ENCODE measurements at regions not wholly inside any gene's neighbourhood (a gene's known extent, or its start where the extent isn't known, plus 50 kb on each side); places are given as distances from the start of the nearest gene placed in this dataset.
"Not testable (repeated sequence)": the region's sequence is repeated elsewhere in the genome, so short reads cannot be mapped to it uniquely, and the experiment has no call there.

DNA sequence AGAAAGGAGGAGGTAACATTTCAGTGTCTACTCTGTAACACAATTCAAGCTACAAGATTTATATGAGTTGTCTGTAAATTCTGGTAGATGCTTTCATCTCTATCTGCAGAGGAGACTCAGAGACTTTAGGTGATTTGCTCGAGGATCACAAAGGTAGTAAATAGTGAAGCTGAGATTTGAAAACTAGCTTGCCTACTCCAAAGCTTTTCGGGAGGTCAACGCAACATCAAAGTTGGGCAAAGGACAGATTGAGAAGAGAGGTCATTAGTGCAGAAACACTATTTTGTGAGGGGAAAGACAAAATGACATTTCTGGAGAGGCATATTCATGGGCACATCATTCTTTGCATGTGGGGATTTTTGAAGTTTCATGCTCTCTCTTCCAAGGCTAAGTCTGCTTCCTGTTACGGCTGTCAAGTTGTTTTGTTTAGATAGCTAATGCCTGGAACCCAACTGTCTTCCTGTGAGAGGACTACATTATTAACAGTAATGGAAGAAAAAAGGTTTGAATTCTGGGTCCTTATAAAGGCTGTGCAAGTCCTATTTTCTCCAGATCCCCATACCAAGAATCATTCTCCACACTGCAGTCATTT lies 413.5 kb upstream of the ZNF462 start:
- DNase-seq = no peak

DNA sequence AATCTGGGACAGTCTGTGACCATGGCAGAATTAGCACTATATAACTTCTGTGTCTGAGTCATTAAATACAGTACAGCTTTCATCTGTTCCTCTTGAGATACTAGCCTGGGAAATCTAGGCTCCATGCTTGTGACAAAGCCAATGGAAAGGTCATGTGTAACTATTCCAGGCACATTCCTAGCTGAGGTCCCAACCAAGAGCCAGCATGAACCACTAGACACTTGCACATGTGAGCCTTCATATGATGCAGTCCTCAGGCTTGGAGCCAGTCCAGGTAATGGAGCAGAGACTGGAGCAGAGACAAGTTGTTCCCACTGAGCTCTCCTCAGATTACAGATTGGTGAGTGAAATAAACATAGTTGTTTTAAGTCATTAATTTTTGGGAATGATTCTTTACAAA lies 412.4 kb upstream of the ZNF462 start:
- no peak for DNase-seq

DNA sequence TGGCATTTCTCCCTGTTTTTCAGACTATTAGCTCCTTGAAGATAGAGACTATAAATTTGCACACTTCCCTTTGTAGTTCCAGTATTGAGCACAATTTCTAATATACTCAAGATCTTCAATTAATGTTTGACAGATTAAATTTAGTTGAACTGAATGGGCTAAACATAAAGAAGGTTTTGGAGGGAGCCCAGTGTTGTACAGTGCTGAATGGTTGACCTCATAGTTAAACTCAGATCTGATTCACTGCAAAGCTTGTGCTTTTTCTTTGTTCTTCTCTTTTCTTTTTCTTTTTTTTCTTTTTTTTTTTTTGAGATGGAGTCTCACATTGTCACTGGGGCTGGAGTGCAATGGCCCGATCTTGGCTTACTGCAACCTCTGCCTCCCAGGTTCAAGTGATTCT lies 411.7 kb upstream of the ZNF462 start:
- DNase-seq = no peak

DNA sequence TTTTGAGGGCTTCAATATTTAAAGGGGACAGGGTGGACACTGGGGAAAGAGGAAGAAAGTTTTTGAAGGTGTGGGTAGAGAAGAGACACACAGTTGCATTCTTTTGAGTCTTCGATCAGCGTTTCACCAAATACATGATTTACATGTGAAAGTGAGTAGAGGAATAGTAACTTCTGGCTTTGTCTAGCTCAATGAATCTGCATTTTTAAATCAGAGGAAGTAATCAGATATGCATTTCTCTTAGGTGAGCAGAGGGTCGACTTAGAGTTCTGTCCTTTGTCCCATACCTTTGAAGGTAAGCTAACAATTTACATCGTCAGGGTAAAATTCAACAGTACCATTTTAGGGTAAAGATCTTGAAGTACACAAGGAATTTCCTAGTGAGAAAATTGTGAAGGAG lies 406.4 kb upstream of the ZNF462 start:
- no peak for DNase-seq

DNA sequence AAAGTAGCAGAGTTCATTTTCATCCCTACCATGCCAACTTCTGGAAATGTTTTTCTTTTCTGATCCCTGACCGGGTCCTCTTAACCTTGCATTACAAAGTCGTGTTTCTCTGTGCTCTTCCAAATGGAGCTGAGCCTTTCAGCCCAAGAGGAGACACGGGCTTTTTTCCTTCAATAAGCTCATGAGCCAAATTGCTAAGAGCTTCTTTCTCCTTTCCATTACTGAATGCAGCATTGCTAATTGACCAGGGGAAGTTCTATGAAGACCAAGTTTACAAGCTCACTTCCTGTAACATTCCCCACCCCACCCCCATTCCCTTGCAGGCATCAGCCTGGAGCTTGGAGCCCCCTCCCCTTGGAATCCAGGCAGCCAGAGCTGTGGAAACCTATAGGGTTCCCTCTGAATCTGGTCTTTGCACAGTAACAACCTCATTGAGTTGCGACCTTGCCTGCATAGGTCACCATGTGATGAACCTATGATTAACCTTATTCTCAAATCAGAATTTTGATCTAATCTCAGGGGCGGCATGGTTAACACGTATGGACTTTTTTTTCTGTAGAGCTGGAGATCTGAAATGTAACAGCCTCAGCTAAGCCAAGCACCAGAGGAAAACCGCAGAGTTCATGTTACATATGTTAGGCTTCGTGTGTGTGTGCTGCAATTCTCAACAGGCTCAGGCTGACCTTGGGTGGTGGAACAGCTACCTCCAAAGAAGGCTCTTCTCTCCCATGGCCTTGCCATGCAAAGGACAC lies 395.7 kb upstream of the ZNF462 start:
- no peak for DNase-seq

DNA sequence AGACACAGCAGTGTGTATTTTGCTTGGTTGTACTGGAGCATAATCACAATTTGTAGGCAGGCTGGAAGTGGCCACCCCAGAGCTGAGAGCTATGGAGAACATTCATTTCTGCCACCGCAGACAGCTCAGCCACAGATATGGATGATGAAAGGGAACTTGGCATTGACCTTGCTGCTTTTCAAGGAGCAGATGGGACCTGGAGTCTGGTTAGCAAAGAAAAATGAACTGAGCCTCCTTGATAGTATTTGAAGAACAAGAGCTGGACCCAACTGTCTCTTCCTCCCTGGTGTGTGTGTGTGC lies 395.2 kb upstream of the ZNF462 start:
- DNase-seq = no peak

DNA sequence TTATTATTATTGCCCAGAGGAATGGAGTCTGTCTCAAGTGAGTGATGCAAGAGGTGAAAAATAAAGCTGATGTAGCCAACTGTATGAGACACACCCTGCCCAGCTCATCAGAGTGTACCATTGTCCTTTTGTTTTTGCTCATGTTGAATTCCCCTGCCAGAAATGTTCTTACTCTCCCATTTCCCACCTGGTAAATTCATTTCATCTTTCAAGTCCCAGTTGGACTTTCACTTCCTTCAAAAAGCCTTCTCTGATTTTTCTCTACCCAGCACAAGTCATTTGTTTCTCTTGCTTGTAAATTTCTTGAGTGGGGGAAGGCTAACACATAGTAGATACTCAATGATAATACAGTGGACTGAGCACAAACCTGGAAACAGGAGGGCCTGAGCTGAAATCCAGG lies 394.5 kb upstream of the ZNF462 start:
- DNase-seq = no peak

DNA sequence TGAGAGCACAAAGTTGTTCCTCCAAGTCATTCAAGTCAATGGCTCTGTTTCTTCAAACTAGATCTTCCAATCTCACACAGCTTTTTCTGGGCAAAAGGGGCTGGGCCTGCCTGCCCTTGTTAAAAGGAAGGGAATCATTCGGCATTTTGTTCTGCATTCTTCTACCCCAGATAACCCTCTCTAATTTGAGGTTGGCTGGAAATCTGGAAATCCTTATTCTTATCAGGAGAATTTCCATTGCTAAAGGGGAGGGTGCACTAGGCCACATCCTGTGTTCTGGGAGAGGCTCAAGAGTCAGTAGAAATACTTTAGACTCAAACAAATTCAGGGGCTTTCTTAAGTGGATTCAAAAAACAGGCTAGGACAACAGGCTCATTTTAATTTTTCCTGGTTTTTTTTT lies 384.7 kb upstream of the ZNF462 start:
- no peak for DNase-seq

DNA sequence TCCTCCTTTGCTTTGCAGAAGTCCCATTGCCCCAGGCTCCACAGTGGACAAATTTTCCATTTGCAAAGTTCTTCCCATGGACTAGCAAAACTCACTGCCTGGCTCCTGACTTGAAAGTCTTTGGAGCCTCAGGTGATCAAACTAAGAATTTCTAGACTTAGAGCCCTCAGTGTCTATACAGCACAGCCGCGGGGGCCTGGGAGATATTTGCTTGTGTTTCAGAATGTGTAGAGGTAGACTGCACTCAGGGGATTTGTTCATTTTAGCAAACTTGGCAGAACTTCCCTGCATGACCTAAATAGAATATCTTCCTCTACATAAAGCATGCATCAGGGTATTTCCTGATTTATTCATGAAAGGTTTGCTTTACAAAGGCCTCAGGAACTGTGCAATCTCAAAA lies 384.2 kb upstream of the ZNF462 start:
- DNase-seq = no peak

DNA sequence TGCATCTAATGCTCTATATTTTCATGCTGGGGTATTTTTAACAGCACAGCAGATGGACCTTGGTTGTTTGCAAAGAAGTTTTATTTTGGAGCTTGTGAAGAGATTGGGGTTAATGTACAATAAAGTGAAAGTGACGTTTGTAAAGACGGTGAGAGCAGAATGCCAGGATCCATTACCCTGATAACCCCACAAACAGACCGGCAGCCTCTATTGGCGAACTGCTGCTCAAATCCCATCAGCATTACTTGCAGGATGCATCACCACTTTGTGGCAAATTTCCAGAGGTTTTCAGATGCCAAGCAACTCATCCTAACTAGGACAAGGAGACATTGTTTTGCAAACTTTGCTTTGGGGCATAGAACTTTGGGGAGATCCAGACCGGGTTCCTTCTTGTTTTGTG lies 383.3 kb upstream of the ZNF462 start:
- DNase-seq = peak in 2 of 14 donors; percentile 2 to 12

DNA sequence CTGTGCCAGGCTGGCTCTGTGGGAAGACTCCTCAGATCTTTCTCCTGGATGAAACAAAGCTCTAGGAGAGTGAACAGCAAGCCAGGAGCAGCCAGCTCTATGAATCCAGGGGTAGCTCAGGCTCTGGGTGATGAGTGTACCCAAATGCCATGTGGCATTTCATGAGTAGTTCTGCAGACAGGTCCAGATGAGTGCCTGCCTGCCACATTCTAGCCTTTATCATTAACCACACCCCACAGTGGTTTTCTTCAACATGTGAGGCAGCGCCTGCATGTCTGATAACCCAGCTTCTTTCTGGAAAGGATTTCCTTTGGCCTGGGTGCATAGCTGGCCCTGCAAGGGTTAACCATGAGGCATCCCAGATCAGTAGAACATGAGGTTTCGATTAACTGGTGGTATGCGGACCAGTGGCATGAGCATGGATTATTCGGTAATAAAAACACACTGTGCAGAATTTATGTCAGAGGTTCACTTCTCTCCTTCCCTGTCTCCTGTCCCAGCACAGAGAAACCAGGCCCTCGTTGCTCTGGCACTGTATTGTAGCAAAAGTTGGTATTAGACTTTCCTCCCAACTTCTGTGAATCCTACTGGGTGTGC lies 381.9 kb upstream of the ZNF462 start:
- DNase-seq = no peak

DNA sequence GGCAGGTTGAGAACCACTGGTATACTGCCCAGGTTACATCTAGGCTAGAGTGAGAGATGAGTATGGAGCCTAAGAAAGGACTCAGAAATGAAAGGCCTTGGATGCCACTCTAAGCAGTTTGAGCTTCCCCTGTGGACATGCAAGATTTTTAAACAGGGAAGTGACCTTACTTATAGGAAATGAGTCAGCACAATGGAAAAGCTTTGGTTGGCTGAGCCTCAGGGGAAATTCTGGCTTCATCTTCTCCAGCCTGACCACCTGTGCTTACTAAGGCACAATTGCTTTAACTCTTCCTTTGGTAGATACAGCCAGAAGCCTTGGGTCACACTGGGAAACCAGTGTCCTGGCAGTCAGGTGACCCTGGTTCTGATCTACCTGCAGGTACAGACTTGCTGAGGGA lies 380.2 kb upstream of the ZNF462 start:
- peak in 1 of 14 donors; percentile 4 for DNase-seq

DNA sequence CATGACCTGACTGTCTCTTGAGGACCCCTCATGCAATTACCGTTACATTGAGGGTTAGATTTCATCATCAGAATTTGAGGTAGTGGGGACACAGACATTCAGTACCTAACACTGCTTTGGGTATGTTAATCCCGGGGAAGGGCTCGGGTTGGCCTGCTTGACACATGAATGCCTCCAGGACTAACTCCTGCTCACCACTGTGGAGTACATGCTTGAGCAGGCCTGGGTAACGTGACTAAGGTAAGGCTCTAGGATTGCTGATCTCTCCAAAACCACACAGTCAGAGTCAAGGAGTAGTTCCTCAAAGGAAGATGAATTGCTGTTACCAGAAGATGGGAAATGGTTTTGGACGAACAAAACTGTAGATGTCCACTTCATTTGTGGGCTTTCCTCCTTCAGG lies 376.3 kb upstream of the ZNF462 start:
- DNase-seq = no peak

DNA sequence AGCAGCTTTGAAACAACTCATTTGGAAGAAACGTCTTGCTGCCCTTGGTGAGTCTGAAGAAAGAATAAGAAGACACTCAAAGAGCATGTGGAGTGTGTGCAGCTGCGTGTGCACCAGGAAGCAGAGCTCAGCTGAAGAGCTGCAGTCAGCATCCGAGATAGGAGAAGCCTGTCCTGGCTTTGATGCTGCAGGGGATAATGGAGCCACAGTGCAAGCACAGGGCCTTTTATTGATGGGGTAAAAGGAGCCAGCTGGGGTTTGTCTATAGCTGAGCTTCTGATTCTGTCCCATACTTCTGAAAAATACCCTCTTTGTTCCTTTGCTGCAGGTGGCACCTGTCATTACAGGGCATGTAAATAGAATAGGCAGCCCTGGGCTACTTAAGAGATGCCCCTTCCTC lies 375.7 kb upstream of the ZNF462 start:
- peak in 6 of 14 donors; percentile 5 to 23 (median 10) for DNase-seq

DNA sequence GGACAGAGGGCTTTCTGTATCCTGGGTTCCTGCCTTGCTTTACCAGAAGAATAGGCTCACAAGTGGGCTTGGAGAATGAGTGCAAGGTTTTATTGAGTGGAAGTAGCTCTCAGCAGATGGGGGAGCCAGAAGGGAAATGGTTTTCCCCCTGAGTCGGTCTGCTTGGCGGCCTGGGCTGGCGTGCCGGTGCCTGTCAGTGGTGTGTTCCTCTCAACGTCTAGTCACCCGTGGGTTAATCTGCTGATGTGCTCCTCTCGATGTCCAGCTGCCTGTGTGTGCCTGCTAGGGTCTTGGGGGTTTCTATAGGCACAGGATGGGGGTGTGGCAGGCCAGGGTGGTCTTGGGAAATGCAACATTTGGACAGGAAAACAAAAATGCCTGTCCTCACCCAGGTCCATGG lies 370.8 kb upstream of the ZNF462 start:
- not testable (repeated sequence) for DNase-seq

DNA sequence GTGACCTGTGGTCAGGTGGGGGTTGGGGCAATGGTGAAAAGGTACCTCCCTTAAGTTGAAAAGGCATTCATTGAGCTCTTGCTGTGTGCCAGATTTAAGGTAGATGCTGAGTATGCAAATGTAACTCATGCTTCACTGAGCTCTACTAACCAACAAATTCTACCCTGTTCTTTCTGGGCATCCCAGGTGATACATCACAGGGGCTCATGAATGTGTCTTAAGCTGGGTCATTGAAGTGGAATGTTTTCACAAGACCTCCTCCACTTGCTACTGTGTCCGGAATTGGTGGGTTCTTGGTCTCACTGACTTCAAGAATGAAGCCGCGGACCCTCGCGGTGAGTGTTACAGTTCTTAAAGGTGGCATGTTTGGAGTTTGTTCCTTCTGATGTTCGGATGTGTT lies 362.8 kb upstream of the ZNF462 start:
- DNase-seq = no peak

DNA sequence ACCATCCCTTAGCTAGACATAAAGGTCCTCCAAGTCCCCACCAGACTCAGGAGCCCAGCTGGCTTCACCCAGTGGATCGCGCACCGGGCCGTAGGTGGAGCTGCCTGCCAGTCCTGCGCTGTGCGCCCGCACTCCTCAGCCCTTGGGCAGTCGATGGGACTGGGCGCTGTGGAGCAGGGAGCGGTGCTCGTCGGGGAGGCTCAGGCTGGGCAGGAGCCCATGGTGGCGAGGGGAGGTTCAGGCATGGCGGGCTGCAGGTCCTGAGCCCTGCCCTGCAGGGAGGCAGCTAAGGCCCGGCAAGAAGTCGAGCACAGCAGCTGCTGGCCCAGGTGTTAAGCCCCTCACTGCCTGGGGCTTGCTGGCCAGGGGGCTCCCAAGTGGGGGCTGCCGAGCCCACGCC lies 361.8 kb upstream of the ZNF462 start:
- DNase-seq = not testable (repeated sequence)

DNA sequence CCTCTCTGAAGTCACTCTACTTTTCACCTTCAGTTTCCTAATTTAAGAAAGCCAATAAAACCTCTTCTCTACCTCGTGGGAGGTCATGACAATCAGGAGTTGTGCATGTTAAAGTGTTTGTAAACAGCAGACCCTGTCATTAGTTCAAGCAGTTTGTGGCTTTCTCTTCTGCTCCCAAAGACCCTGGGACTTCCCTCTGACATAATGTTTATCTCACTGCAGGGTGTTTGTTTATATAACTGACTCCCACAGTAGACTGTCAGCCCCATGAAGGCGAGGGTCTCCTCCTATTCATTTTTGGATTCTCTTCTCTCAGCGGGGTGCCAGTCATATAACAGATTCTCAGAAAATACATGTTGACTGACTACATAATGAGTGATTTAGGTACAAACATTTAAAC lies 360.0 kb upstream of the ZNF462 start:
- DNase-seq = no peak

DNA sequence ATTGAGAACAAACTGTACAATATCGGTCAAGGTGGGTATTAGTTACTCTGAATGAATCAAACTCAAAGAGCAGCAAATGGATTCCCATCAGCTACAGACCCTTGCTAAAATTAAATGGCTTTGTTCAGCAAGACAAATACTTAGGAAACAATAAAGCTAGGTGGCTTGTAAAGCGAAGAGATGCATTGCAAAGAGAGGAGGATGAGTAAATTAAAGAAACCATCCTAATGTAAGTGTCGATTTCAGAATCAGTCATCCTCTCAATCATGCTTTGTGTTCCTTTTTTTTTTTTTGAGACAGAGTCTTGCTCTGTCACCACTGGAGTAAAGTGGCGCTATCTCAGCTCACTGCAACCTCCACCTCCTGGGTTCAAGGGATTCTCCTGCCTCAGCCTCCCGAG lies 359.2 kb upstream of the ZNF462 start:
- no peak for DNase-seq

DNA sequence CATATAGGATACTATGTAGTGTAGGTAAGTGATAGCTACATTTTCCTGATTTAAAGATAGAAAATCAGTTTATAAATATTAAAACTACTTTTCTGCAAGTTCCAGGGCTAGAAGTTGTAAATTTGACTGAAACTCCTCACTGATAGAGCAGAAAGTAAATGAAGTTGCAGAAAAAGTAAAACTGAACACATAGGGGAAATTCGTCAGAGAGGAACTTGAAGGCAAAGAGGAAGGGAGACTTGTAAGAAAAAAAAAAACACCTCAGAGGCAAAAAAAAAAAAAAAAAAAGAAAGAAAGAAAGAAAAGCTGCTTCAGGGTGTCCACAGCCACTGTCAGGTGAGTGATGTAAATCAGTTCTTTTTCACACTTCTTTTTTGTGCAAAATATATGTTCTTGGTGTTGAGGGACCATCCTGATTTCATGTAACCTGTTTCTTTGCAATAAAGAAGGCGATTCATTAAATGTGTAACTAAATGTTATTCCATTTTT lies 336.2 kb upstream of the ZNF462 start:
- DNase-seq = no peak

DNA sequence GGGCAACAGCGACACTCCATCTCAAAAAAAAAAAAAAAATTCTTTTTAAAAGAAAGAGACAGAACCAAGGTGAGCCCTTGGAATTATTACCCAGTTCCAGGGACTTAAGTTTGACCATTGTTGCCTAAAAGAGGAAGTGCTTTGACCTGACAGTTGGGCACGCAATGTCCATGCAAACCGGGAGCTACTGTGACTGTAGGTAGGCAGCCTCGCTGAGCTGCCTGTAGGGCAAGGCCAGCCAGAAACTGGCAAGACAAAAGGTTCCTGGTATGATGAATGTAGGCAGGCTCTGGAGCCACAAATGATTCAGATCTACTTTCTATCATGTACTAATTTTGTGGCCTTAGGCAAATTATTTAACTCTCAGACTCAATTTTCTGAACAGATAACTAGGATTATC lies 334.8 kb upstream of the ZNF462 start:
- no peak for DNase-seq

DNA sequence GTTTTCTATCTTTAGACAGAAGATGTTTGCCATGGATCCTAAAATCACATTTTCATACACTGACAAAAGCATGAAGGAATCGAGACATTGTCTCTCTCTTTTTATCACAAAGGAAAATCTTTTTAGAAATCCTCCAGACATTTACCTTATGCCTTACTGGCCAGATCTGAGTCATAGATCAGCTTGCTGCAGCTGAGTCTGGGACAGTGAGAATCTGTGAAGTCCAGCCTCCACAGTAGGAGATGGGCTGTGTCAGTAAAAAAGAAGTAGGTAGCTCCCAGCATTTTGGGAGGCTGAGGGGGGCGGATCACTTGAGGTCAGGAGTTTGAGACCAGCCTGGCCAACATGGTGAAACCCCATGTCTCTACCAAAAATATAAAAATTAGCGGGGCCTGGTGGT lies 333.4 kb upstream of the ZNF462 start:
- no peak for DNase-seq

DNA sequence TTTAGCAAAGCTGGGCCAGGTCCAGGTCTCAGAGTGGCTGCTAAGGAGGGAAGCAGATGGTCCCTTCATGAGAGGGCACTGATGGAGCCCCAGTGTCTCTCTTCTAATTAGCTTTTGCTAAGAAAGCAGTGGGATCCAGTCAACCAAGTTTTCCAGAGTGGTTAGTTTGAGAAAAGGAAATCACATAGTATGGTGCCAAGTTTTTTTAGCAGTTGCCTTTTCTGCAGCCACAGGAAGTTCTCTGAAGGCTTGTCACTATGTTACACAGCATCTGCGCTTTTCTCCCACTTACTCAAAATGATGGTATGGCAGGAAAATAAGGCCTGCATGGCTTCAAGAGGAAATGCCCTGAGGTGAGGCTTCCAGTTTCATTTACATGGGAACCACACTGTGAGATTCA lies 331.5 kb upstream of the ZNF462 start:
- DNase-seq = no peak

DNA sequence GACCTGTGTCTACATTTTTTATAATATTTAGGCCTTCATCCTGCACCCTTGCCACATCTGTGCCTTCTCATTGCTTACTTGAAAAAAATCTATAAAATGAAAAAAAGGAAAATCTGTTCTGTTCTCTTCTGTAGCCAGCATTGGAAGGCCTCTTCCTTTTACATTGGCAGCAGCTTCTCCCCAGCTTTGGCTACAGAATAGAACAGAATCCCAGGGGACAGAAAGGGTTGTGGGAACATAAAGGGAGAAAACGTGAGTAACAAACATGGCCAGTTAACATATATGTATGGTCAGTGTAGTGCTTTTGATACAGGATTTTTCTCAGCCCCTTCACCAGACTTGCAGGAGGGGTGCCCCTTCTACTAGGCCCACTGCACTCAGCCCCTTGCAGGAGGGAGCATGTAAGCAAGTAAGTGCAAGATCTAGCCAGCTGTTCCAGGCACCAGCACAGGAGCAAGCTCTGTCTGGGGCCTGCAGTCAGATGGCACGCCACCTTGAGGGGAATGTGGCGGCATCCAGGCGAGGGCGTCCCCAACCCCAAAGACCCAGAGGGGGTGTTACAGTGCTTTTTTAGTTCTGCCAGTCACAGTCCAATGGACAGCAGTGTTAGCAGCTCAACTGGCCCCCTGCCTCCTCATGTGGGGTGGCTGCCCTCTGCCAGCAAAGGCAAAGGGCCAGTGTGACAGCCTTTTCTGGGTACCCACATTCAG lies 330.5 kb upstream of the ZNF462 start:
- peak in 1 of 14 donors; percentile 4 for DNase-seq
